NOMO-1 (cell line): ENCODE measurements at regions not wholly inside any gene's neighbourhood (a gene's known extent, or its start where the extent isn't known, plus 50 kb on each side); places are given as distances from the start of the nearest gene placed in this dataset.

Experiments used
- DNase-seq, 2 experiments: peaks; one replicate each; lab custom pipeline; 2025; ENCODE audit not compliant: unreplicated experiment in 2 of 2; lab: John Stamatoyannopoulos, UW

GRCh38 chrX:39453889-39454621, 643.7 kb downstream of the BCOR start:
- no peak for DNase-seq

- DNase-seq, result no peak
Observed at GRCh38 chrX:39456894-39457604, 640.7 kb downstream of the BCOR start.

GRCh38 chrX:39458779-39459178, 639.0 kb downstream of the BCOR start:
- DNase-seq, result no peak

- DNase-seq, result no peak
Observed at GRCh38 chrX:39459204-39459603, 638.6 kb downstream of the BCOR start.

- DNase-seq, result no peak
Observed at GRCh38 chrX:39459952-39460351, 637.8 kb downstream of the BCOR start.

- no peak for DNase-seq
Observed at GRCh38 chrX:39460499-39460898, 637.3 kb downstream of the BCOR start.

GRCh38 chrX:39462835-39463234, 634.9 kb downstream of the BCOR start:
- no peak for DNase-seq

- DNase-seq, result no peak
Observed at GRCh38 chrX:39464253-39464652, 633.5 kb downstream of the BCOR start.

- no peak for DNase-seq
Observed at GRCh38 chrX:39465467-39465866, 632.3 kb downstream of the BCOR start.

GRCh38 chrX:39465906-39466305, 631.9 kb downstream of the BCOR start:
- no peak for DNase-seq

- no peak for DNase-seq
Observed at GRCh38 chrX:39469126-39469525, 628.6 kb downstream of the BCOR start.

- no peak for DNase-seq
Observed at GRCh38 chrX:39470588-39471407, 627.0 kb downstream of the BCOR start.

GRCh38 chrX:39472161-39472560, 625.6 kb downstream of the BCOR start:
- no peak for DNase-seq

- no peak for DNase-seq
Observed at GRCh38 chrX:39473812-39474211, 623.9 kb downstream of the BCOR start.

GRCh38 chrX:39475372-39475771, 622.4 kb downstream of the BCOR start:
- no peak for DNase-seq

GRCh38 chrX:39476604-39477021, 621.1 kb downstream of the BCOR start:
- no peak for DNase-seq

GRCh38 chrX:39477031-39477761, 620.6 kb downstream of the BCOR start:
- DNase-seq, result no peak

- no peak for DNase-seq
Observed at GRCh38 chrX:39477762-39478120, 620.0 kb downstream of the BCOR start.

GRCh38 chrX:39479856-39480255, 617.9 kb downstream of the BCOR start:
- DNase-seq, result no peak

- DNase-seq, result no peak
Observed at GRCh38 chrX:39480963-39481362, 616.8 kb downstream of the BCOR start.

GRCh38 chrX:39481621-39482020, 616.1 kb downstream of the BCOR start:
- no peak for DNase-seq
